ENCODE measurements at regions not wholly inside any gene's neighbourhood (a gene's known extent, or its start where the extent isn't known, plus 50 kb on each side); places are given as distances from the start of the nearest gene placed in this dataset.

- Histone ChIP-seq H3K27ac (ENCODE audit: low read depth, low read length) (no peak overlapping the region), H3K4me3 (ENCODE audit: low read length) (no peak overlapping the region), H3K36me3 (ENCODE audit: control insufficient read depth, low read length) (no peaks in the 10 kb centered on the region), H3K79me2 (ENCODE audit: control insufficient read depth, low read length) (no peaks in the 10 kb centered on the region), H3F3A (ENCODE audit: control insufficient read depth, insufficient read depth) (no peaks in the 10 kb centered on the region), H4K20me1 (ENCODE audit: control insufficient read depth, insufficient read depth, low read depth, low read length) (no peaks in the 10 kb centered on the region), H3K9me3 (ENCODE audit: control insufficient read depth, insufficient read depth, low read length) (no peaks in the 10 kb centered on the region), H3K9me2 (replicated peaks; ENCODE audit: control insufficient read depth, low read length) (no peaks in the 10 kb centered on the region), H3K27me3 (ENCODE audit: control insufficient read depth, low read length) (no peaks in the 10 kb centered on the region), H3K4me1 (ENCODE audit: control insufficient read depth, low read length) (no peaks in the 10 kb centered on the region), H3K4me2 (ENCODE audit: low read length) (no peak overlapping the region)
- TF ChIP-seq CTCF (IDR thresholded peaks at IDR 0.05; ENCODE audit: low read depth, low read length, poor library complexity, severe bottlenecking) (no peak), EZH2phosphoT487 (IDR thresholded peaks at IDR 0.05; ENCODE audit: borderline replicate concordance, low read length) (no peak)
Measured at GRCh38 chr3:144546539-144546938, 574.9 kb downstream of the DIPK2A start.

- Histone ChIP-seq H3K4me3 (ENCODE audit: low read length) (no peak overlapping the region), H3K9me3 (ENCODE audit: control insufficient read depth, insufficient read depth, low read length) (no peaks in the 10 kb centered on the region), H3F3A (ENCODE audit: control insufficient read depth, insufficient read depth) (no peaks in the 10 kb centered on the region), H3K27me3 (ENCODE audit: control insufficient read depth, low read length) (no peaks in the 10 kb centered on the region), H3K4me2 (ENCODE audit: low read length) (no peak overlapping the region), H3K27ac (ENCODE audit: low read depth, low read length) (no peak overlapping the region), H4K20me1 (ENCODE audit: control insufficient read depth, insufficient read depth, low read depth, low read length) (no peaks in the 10 kb centered on the region), H3K4me1 (ENCODE audit: control insufficient read depth, low read length) (no peaks in the 10 kb centered on the region), H3K79me2 (ENCODE audit: control insufficient read depth, low read length) (no peaks in the 10 kb centered on the region), H3K9me2 (replicated peaks; ENCODE audit: control insufficient read depth, low read length) (no peaks in the 10 kb centered on the region), H3K36me3 (ENCODE audit: control insufficient read depth, low read length) (no peaks in the 10 kb centered on the region)
- no peak for TF ChIP-seq EZH2phosphoT487 (IDR thresholded peaks at IDR 0.05; ENCODE audit: borderline replicate concordance, low read length)
Measured at GRCh38 chr3:144548346-144548745, 576.7 kb downstream of the DIPK2A start.

- no peak overlapping the region for H3K4me2 ChIP-seq (ENCODE audit: low read length)
- no peak overlapping the region for H3K4me3 ChIP-seq (ENCODE audit: low read length)
- H3K27me3 ChIP-seq (ENCODE audit: control insufficient read depth, low read length) = no peaks in the 10 kb centered on the region
- no peaks in the 10 kb centered on the region for H3F3A ChIP-seq (ENCODE audit: control insufficient read depth, insufficient read depth)
- TF ChIP-seq CTCF (IDR thresholded peaks at IDR 0.05; ENCODE audit: low read depth, low read length, poor library complexity, severe bottlenecking) = no peak
- TF ChIP-seq EZH2phosphoT487 (IDR thresholded peaks at IDR 0.05; ENCODE audit: borderline replicate concordance, low read length) = no peak
- no peaks in the 10 kb centered on the region for H3K4me1 ChIP-seq (ENCODE audit: control insufficient read depth, low read length)
- H3K9me3 ChIP-seq (ENCODE audit: control insufficient read depth, insufficient read depth, low read length) = no peaks in the 10 kb centered on the region
- no peaks in the 10 kb centered on the region for H4K20me1 ChIP-seq (ENCODE audit: control insufficient read depth, insufficient read depth, low read depth, low read length)
- no peaks in the 10 kb centered on the region for H3K36me3 ChIP-seq (ENCODE audit: control insufficient read depth, low read length)
- no peak overlapping the region for H3K27ac ChIP-seq (ENCODE audit: low read depth, low read length)
- H3K79me2 ChIP-seq (ENCODE audit: control insufficient read depth, low read length) = no peaks in the 10 kb centered on the region
- no peaks in the 10 kb centered on the region for H3K9me2 ChIP-seq (replicated peaks; ENCODE audit: control insufficient read depth, low read length)
Measured at GRCh38 chr3:144549166-144549565, 577.5 kb downstream of the DIPK2A start.

- no peaks in the 10 kb centered on the region for H3F3A ChIP-seq (ENCODE audit: control insufficient read depth, insufficient read depth)
- H3K4me3 ChIP-seq (ENCODE audit: low read length) = no peak overlapping the region
- no peak for TF ChIP-seq CTCF (IDR thresholded peaks at IDR 0.05; ENCODE audit: low read depth, low read length, poor library complexity, severe bottlenecking)
- no peak for TF ChIP-seq EZH2phosphoT487 (IDR thresholded peaks at IDR 0.05; ENCODE audit: borderline replicate concordance, low read length)
- H3K9me2 ChIP-seq (replicated peaks; ENCODE audit: control insufficient read depth, low read length) = no peaks in the 10 kb centered on the region
- H3K4me1 ChIP-seq (ENCODE audit: control insufficient read depth, low read length) = no peaks in the 10 kb centered on the region
- no peaks in the 10 kb centered on the region for H3K27me3 ChIP-seq (ENCODE audit: control insufficient read depth, low read length)
- H3K79me2 ChIP-seq (ENCODE audit: control insufficient read depth, low read length) = no peaks in the 10 kb centered on the region
- no peak overlapping the region for H3K27ac ChIP-seq (ENCODE audit: low read depth, low read length)
- no peak overlapping the region for H3K4me2 ChIP-seq (ENCODE audit: low read length)
- H3K9me3 ChIP-seq (ENCODE audit: control insufficient read depth, insufficient read depth, low read length) = no peaks in the 10 kb centered on the region
- H3K36me3 ChIP-seq (ENCODE audit: control insufficient read depth, low read length) = no peaks in the 10 kb centered on the region
- no peaks in the 10 kb centered on the region for H4K20me1 ChIP-seq (ENCODE audit: control insufficient read depth, insufficient read depth, low read depth, low read length)
Measured at GRCh38 chr3:144552346-144553057, 580.9 kb downstream of the DIPK2A start.

All from DOHH2 (cell line).